ENCODE measurements at regions not wholly inside any gene's neighbourhood (a gene's known extent, or its start where the extent isn't known, plus 50 kb on each side); places are given as distances from the start of the nearest gene placed in this dataset.

GRCh38 chrX:134717698-134718097 lies 59.4 kb upstream of the PLAC1 start:
- no peak for DNase-seq (ENCODE audit: low read depth)

GRCh38 chrX:134716620-134717012 lies 58.3 kb upstream of the PLAC1 start:
- no peak for DNase-seq (ENCODE audit: low read depth)

GRCh38 chrX:134715930-134716619 lies 57.8 kb upstream of the PLAC1 start:
- no peak for DNase-seq (ENCODE audit: low read depth)

GRCh38 chrX:134714633-134715110 lies 56.4 kb upstream of the PLAC1 start:
- no peak for DNase-seq (ENCODE audit: low read depth)

GRCh38 chrX:134713618-134714107 lies 55.4 kb upstream of the PLAC1 start:
- DNase-seq (ENCODE audit: low read depth) = no peak

- DNase-seq (ENCODE audit: low read depth) = no peak
Observed at GRCh38 chrX:134712272-134712671, 54.0 kb upstream of the PLAC1 start.

- DNase-seq (ENCODE audit: low read depth) = no peak
Observed at GRCh38 chrX:134711135-134711921, 53.1 kb upstream of the PLAC1 start.
